ENCODE measurements at regions not wholly inside any gene's neighbourhood (a gene's known extent, or its start where the extent isn't known, plus 50 kb on each side); places are given as distances from the start of the nearest gene placed in this dataset.

DNA sequence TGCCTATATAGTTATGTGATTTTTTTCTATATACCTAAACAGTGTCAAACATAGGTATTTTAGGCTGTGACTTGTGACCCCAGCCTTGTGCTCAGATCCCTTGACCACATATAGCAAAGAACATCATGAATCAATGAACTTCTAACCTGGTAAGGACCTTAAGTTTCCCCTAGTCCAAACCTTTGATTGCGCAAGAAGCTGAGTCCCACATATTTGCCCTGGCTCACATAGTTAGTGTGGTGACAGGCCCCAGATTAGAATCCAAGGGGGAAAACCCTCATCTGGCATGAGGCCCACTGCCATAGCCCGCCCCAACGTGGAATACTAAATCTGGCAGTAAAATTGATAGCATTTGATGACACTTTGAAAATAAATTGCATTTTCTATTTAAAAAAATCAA is 171.8 kb downstream of the MZT1 start:
- no peak for TF ChIP-seq EZH2 (IDR thresholded peaks at IDR 0.05; ENCODE audit: borderline replicate concordance, low read length)
- TF ChIP-seq, protein P1, sequence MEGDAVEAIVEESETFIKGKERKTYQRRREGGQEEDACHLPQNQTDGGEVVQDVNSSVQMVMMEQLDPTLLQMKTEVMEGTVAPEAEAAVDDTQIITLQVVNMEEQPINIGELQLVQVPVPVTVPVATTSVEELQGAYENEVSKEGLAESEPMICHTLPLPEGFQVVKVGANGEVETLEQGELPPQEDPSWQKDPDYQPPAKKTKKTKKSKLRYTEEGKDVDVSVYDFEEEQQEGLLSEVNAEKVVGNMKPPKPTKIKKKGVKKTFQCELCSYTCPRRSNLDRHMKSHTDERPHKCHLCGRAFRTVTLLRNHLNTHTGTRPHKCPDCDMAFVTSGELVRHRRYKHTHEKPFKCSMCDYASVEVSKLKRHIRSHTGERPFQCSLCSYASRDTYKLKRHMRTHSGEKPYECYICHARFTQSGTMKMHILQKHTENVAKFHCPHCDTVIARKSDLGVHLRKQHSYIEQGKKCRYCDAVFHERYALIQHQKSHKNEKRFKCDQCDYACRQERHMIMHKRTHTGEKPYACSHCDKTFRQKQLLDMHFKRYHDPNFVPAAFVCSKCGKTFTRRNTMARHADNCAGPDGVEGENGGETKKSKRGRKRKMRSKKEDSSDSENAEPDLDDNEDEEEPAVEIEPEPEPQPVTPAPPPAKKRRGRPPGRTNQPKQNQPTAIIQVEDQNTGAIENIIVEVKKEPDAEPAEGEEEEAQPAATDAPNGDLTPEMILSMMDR (conservative IDR thresholded peaks at IDR 0.05 in 1 of 2, IDR thresholded peaks at IDR 0.05 in 1 of 2; ENCODE audit: extremely low read depth in 1 of 2, insufficient read depth in 1 of 2, low read depth in 1 of 2, low read length in 2 of 2), result no peak

All from mammary epithelial cell (primary cell).